K562 (cell line): ENCODE measurements at regions not wholly inside any gene's neighbourhood (a gene's known extent, or its start where the extent isn't known, plus 50 kb on each side); places are given as distances from the start of the nearest gene placed in this dataset.

Experiments used
- CBX8 ChIP-seq: fragments of 200-600 bp; sonication (generic); IDR thresholded peaks from 2 replicates; pipeline ENCODE4 v1.6.1; 2012; ENCODE audit warnings: borderline replicate concordance, mixed run types, low read depth, mild to moderate bottlenecking, moderate library complexity, mixed read lengths, low read length, control low read depth, inconsistent platforms; ENCODE audit not compliant: poor library complexity, severe bottlenecking; ENCODE audit errors: extremely low read depth
- EHMT2 ChIP-seq: fragments of 450-650 bp; IDR thresholded peaks from 2 replicates; pipeline ENCODE4 v1.6.1; 2018; ENCODE audit warnings: antibody characterized with exemption
- ETV6 ChIP-seq, 3 experiments: fragments of 150-350 bp in 1 of 3; sonication (generic) in 1 of 3; formaldehyde crosslinking in 1 of 3; IDR thresholded peaks; 2 replicates each; pipeline versions ENCODE4 v1.6.1 to v1.8.0; 2014 to 2022; ENCODE audit warnings: borderline replicate concordance in 2 of 3, low read depth in 2 of 3, antibody characterized with exemption in 1 of 3, low read length in 1 of 3, mild to moderate bottlenecking in 1 of 3, missing genetic modification reagents in 1 of 3
- HMGN3 ChIP-seq: IDR thresholded peaks from 2 replicates; pipeline ENCODE4 v1.6.1; 2011; ENCODE audit warnings: borderline replicate concordance, low read depth, mild to moderate bottlenecking, mixed read lengths, low read length; ENCODE audit not compliant: insufficient read length; ENCODE audit errors: extremely low read depth
- JUN ChIP-seq, 2 experiments: sonication (generic) in 1 of 2; formaldehyde crosslinking in 1 of 2; IDR thresholded peaks; 2 replicates each; pipeline versions ENCODE4 v1.6.1 to v1.8.0; 2012 to 2022; ENCODE audit warnings: borderline replicate concordance in 2 of 2, mild to moderate bottlenecking in 2 of 2, improper control_type of control experiment in 1 of 2, low read depth in 1 of 2, low read length in 1 of 2, missing genetic modification reagents in 1 of 2
- KDM4B ChIP-seq, 2 experiments: fragments of 450-650 bp in 1 of 2; sonication (generic) in 1 of 2; IDR thresholded peaks; 2 replicates each; pipeline ENCODE4 v1.6.1; 2016 to 2017; ENCODE audit warnings: borderline replicate concordance in 2 of 2, antibody characterized with exemption in 1 of 2, low read depth in 1 of 2, mild to moderate bottlenecking in 1 of 2
- LCOR ChIP-seq: sonication (generic); formaldehyde crosslinking; IDR thresholded peaks from 2 replicates; pipeline ENCODE4 v1.8.0; 2022; ENCODE audit warnings: mild to moderate bottlenecking, missing genetic modification reagents
- MTF1 ChIP-seq: fragments of 250-450 bp; sonication (Bioruptor Pico); IDR thresholded peaks from 2 replicates; pipeline ENCODE4 v1.9.0; 2021; ENCODE audit warnings: moderate library complexity, mild to moderate bottlenecking, inconsistent platforms, borderline replicate concordance
- MXI1 ChIP-seq: IDR thresholded peaks from 2 replicates; pipeline ENCODE4 v1.6.1; 2011; ENCODE audit warnings: low read depth, mild to moderate bottlenecking, improper control_type of control experiment, low read length
- NELFE ChIP-seq: IDR thresholded peaks from 2 replicates; pipeline ENCODE4 v1.6.1; 2011; ENCODE audit warnings: mild to moderate bottlenecking; ENCODE audit not compliant: insufficient read depth, insufficient read length
- NONO ChIP-seq, 2 experiments: fragments of 200-400 bp in 1 of 2; fragments of 450-650 bp in 1 of 2; formaldehyde crosslinking in 1 of 2; IDR thresholded peaks; 2 replicates each; pipeline ENCODE4 v1.6.1; 2017; ENCODE audit warnings: low read depth in 2 of 2, mild to moderate bottlenecking in 2 of 2, moderate library complexity in 2 of 2, low read length in 1 of 2
- NR3C1 ChIP-seq: sonication (generic); formaldehyde crosslinking; IDR thresholded peaks from 2 replicates; pipeline ENCODE4 v1.8.1; 2022; ENCODE audit warnings: missing genetic modification reagents
- SMARCA4 ChIP-seq: fragments of 450-650 bp; IDR thresholded peaks from 2 replicates; pipeline ENCODE4 v1.6.1; 2016
- STAT5A ChIP-seq: IDR thresholded peaks from 2 replicates; pipeline ENCODE4 v1.6.1; 2012; ENCODE audit warnings: low read length, inconsistent platforms, borderline replicate concordance
- ZBTB1 ChIP-seq: sonication (generic); formaldehyde crosslinking; IDR thresholded peaks from 2 replicates; pipeline ENCODE4 v1.8.1; 2023; ENCODE audit warnings: missing genetic modification reagents, low read depth, mild to moderate bottlenecking, borderline replicate concordance
- ZNF263 ChIP-seq: sonication (generic); formaldehyde crosslinking; IDR thresholded peaks from 2 replicates; pipeline ENCODE4 v1.8.0; 2022; ENCODE audit warnings: mild to moderate bottlenecking, missing genetic modification reagents, borderline replicate concordance
- ZNF282 ChIP-seq: sonication (generic); formaldehyde crosslinking; IDR thresholded peaks from 2 replicates; pipeline ENCODE4 v1.8.1; 2023; ENCODE audit warnings: missing genetic modification reagents
- ZNF699 ChIP-seq: fragments of 250-450 bp; sonication (Bioruptor Pico); IDR thresholded peaks from 2 replicates; pipeline ENCODE4 v1.8.0; 2021; ENCODE audit warnings: mild to moderate bottlenecking, moderate library complexity; ENCODE audit not compliant: insufficient replicate concordance
- TF ChIP-seq, protein P1 (sequence below): sonication (generic); formaldehyde crosslinking; IDR thresholded peaks from 2 replicates; pipeline ENCODE4 v1.8.1; 2023; ENCODE audit warnings: mild to moderate bottlenecking, missing genetic modification reagents
- TF ChIP-seq, protein P2 (sequence below): fragments of 200-800 bp; sonication (Bioruptor generic); IDR thresholded peaks from 2 replicates; pipeline ENCODE4 v1.6.1; 2017; ENCODE audit warnings: missing genetic modification characterization, missing compliant biosample characterization
- TF ChIP-seq, protein P3 (sequence below): fragments of 450-650 bp; IDR thresholded peaks from 2 replicates; pipeline ENCODE4 v1.6.1; 2014; ENCODE audit warnings: low read depth, mild to moderate bottlenecking, moderate library complexity, borderline replicate concordance

DNA sequence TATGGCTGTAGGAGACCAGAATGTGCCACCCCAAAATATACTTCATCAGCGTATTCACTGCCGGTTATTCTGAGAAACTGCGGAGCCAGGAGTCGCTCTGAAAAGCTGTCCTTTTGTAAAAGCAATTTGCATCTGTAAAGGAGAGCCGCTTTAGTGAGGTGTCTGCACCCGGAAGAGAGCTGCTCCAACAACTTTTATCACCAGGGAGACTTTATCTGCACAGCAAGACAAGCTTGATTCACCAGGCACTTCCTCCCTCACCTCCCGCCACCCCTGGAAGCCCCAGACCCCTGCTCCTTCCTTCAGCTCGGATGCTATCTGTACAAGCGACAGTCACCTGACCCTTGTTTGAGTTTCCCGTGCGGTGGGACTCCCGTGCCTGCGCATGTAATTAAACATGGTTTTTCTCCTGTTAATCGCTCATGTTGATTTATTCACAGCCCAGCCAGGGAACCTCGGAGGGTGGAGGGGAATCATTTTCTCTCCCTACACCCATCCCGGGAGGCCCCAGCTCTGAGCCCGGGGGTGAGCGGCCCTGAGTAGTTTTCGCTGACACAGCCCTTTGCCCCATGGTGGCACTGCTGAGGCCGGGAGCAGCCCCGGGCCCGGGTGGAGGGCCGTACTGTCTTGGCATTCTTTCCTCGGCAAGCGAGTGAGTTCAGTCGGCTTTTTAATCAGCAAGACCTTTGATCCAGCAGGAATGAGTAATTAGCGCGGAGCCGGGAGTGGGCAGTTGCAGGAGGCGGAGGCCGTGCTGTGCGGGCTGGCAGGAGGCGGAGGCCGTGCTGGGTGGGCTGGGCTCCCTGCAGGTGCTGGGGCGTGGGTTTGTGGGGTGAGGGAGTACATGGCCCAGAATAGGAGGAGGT, 222.7 kb upstream of the CIBAR2 start (continued):
- TF ChIP-seq SMARCA4 = peak; percentile 90
- TF ChIP-seq STAT5A = 0 out of 2 replicates have a peak, but pooled peaks have one; percentile 16
- no peak for TF ChIP-seq ZNF282
- TF ChIP-seq HMGN3 = no peak
- TF ChIP-seq MXI1 = 0 out of 2 replicates have a peak, but pooled peaks have one; percentile 17
- TF ChIP-seq NR3C1 (CRISPR knock-in tag) = no peak
- 0 out of 4 replicates have a peak, but pooled peaks of 1 of the 2 experiments have one; percentile 13 for TF ChIP-seq NONO (IDR thresholded peaks at IDR 0.05; ENCODE audit: low read depth in 2 of 2, low read length in 1 of 2)
- TF ChIP-seq ZNF699 (CRISPR knock-in tag) = no peak
- TF ChIP-seq, protein P1, sequence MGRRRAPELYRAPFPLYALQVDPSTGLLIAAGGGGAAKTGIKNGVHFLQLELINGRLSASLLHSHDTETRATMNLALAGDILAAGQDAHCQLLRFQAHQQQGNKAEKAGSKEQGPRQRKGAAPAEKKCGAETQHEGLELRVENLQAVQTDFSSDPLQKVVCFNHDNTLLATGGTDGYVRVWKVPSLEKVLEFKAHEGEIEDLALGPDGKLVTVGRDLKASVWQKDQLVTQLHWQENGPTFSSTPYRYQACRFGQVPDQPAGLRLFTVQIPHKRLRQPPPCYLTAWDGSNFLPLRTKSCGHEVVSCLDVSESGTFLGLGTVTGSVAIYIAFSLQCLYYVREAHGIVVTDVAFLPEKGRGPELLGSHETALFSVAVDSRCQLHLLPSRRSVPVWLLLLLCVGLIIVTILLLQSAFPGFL = no peak
- no peak for TF ChIP-seq CBX8
- TF ChIP-seq, protein P2, sequence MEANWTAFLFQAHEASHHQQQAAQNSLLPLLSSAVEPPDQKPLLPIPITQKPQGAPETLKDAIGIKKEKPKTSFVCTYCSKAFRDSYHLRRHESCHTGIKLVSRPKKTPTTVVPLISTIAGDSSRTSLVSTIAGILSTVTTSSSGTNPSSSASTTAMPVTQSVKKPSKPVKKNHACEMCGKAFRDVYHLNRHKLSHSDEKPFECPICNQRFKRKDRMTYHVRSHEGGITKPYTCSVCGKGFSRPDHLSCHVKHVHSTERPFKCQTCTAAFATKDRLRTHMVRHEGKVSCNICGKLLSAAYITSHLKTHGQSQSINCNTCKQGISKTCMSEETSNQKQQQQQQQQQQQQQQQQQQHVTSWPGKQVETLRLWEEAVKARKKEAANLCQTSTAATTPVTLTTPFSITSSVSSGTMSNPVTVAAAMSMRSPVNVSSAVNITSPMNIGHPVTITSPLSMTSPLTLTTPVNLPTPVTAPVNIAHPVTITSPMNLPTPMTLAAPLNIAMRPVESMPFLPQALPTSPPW (CRISPR knock-in tag) = peak; percentile 80
- TF ChIP-seq EHMT2 = no peak
- no peak for TF ChIP-seq ZBTB1 (CRISPR knock-in tag)
- TF ChIP-seq KDM4B (IDR thresholded peaks at IDR 0.05; ENCODE audit: borderline replicate concordance in 2 of 2, low read depth in 1 of 2) = 0 out of 4 replicates have a peak, but pooled peaks of 1 of the 2 experiments have one; percentile 7
- TF ChIP-seq MTF1 (CRISPR knock-in tag) = peak; percentile 42; the same call in 1 of the 2 replicates
- peak; percentile 62 to 67; a peak in 2 of 4 replicates for TF ChIP-seq ETV6 (IDR thresholded peaks at IDR 0.05; ENCODE audit: borderline replicate concordance in 1 of 2, low read depth in 2 of 2, low read length in 1 of 2)
- TF ChIP-seq ETV6 (CRISPR knock-in tag; IDR thresholded peaks at IDR 0.05; ENCODE audit: borderline replicate concordance) = no peak
- TF ChIP-seq, protein P3, sequence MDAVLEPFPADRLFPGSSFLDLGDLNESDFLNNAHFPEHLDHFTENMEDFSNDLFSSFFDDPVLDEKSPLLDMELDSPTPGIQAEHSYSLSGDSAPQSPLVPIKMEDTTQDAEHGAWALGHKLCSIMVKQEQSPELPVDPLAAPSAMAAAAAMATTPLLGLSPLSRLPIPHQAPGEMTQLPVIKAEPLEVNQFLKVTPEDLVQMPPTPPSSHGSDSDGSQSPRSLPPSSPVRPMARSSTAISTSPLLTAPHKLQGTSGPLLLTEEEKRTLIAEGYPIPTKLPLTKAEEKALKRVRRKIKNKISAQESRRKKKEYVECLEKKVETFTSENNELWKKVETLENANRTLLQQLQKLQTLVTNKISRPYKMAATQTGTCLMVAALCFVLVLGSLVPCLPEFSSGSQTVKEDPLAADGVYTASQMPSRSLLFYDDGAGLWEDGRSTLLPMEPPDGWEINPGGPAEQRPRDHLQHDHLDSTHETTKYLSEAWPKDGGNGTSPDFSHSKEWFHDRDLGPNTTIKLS = 0 out of 2 replicates have a peak, but pooled peaks have one; percentile 49
- TF ChIP-seq JUN (IDR thresholded peaks at IDR 0.05; ENCODE audit: borderline replicate concordance, low read depth, low read length) = peak; percentile 7; the same call in 1 of the 2 replicates
- no peak for TF ChIP-seq JUN (CRISPR knock-in tag; IDR thresholded peaks at IDR 0.05; ENCODE audit: borderline replicate concordance)
- TF ChIP-seq LCOR (CRISPR knock-in tag) = no peak
- peak; percentile 44; the same call in 1 of the 2 replicates for TF ChIP-seq ZNF263 (CRISPR knock-in tag)
- TF ChIP-seq NELFE = no peak
